Heart left ventricle (tissue), 13 donors: ENCODE measurements at regions not wholly inside any gene's neighbourhood (a gene's known extent, or its start where the extent isn't known, plus 50 kb on each side); places are given as distances from the start of the nearest gene placed in this dataset.

Source experiments
- CTCF ChIP-seq, 12 donors: fragments of 200-600 bp; sonication (generic) in 4 of 12; IDR thresholded peaks; one replicate each; pipeline versions ENCODE4 v1.5.0 to v1.8.0; 2018 to 2022; ENCODE audit warnings: antibody characterized with exemption in 12 of 12, mild to moderate bottlenecking in 5 of 12
- POLR2A ChIP-seq, 2 donors: fragments of 450-650 bp; IDR thresholded peaks; one replicate each; pipeline ENCODE4 v1.6.1; 2017; ENCODE audit warnings: antibody characterized with exemption in 2 of 2, mild to moderate bottlenecking in 2 of 2, moderate library complexity in 2 of 2
- donor health status: ischemic (EF 13 %, LVEDD 7.1; RV severe dilation, severe dysfunction).
- donor health status: DM: no; HTN: yes; CAD: no.
- donor health status: DM: no; HTN: no; CAD: no.
- donor health status: ischemic (EF 25% LVEDD 6.9; RV normal size, moderate dysfunction).
- donor health status: ischemic (EF 25% LVEDD 5.7; RV mildly dilated, moderate dysfunction).
- donor health status: ischemic (EF 35%, LVEDD 5.7; RV mildly dilated, moderate dysfunction).
- donor health status: nonischemic (EF 11% LVEDD 7.7; RV severe dilation, severe dysfunction).
- donor health status: DM: yes; HTN: yes; CAD: no.
- donor health status: PGD.
- donor health status: ischemic (EF 29% LVEDD 5.4; RV normal size, mild dysfunction).
- donor health status: nonischemic (EF 23%, LVEDD 6.1; RV moderate dilation, normal function).

DNA sequence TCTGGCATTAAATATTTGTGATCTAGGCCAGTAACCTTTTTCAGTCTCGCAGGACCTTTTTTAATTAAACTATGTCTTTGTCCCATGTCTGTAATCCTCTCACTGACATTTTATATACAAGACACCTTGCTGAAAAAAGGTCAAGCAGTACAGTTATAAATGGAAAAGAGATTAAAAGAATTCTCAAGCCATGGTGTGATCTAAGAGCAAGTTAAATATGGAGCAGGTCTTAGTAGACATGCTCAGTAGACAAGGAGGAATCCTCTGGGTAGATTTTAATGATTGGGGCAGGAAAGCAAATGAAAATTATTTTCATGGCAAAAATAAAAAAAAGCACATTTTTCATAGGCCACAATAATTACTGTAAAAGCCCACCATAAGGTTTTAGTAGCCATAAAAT, 203.5 kb downstream of the PPP1R3A start:
- TF ChIP-seq CTCF (IDR thresholded peaks at IDR 0.05) = no peak
- no peak for TF ChIP-seq POLR2A (IDR thresholded peaks at IDR 0.05)
